ENCODE measurements at regions not wholly inside any gene's neighbourhood (a gene's known extent, or its start where the extent isn't known, plus 50 kb on each side); places are given as distances from the start of the nearest gene placed in this dataset.

- no peak for TF ChIP-seq POLR2A (IDR thresholded peaks at IDR 0.05)
- peak in 2 of 3 experiments; percentile 29 to 42 for TF ChIP-seq CTCF (IDR thresholded peaks at IDR 0.05)
Observed at GRCh38 chrX:76279007-76279406, 106.1 kb downstream of the PBDC1 start.
